Keratinocyte (primary cell): ENCODE measurements at regions not wholly inside any gene's neighbourhood (a gene's known extent, or its start where the extent isn't known, plus 50 kb on each side); places are given as distances from the start of the nearest gene placed in this dataset.

Experiments
- DNase-seq: peaks from one replicate; pipeline ENCODE4 v3.0.0-alpha.2; 2011; ENCODE audit warnings: low read depth, missing footprints, low spot score
- FAIRE-seq: peaks from 2 replicates; lab custom pipeline; 2011; peaks lifted over from hg19 to GRCh38; lab: Jason Lieb, UNC
- H2AFZ ChIP-seq: 2 replicates; pipeline ENCODE4 v1.6.0; 2012; ENCODE audit warnings: low read length, control low read depth, inconsistent platforms; ENCODE audit not compliant: control insufficient read depth
- H3K27ac ChIP-seq: 2 replicates; pipeline ENCODE4 v1.5.1; 2011; ENCODE audit warnings: low read length; ENCODE audit not compliant: control insufficient read depth, insufficient read depth
- H3K27me3 ChIP-seq: 3 replicates; pipeline ENCODE4 v1.6.0; 2011; ENCODE audit warnings: low read length; ENCODE audit not compliant: control insufficient read depth, insufficient read depth; ENCODE audit errors: extremely low read depth
- H3K36me3 ChIP-seq, 2 experiments: 2 replicates in 1 of 2; 3 replicates in 1 of 2; pipeline ENCODE4 v1.5.1; 2011; ENCODE audit warnings: low read length in 2 of 2, mild to moderate bottlenecking in 1 of 2; ENCODE audit not compliant: control insufficient read depth in 2 of 2, insufficient read depth in 2 of 2; ENCODE audit errors: extremely low read depth in 1 of 2
- H3K4me1 ChIP-seq: 3 replicates; pipeline ENCODE4 v1.5.1; 2011; ENCODE audit warnings: low read length; ENCODE audit not compliant: control insufficient read depth, insufficient read depth; ENCODE audit errors: extremely low read depth
- H3K4me2 ChIP-seq: 3 replicates; pipeline ENCODE4 v1.6.0; 2011; ENCODE audit warnings: low read depth, low read length; ENCODE audit not compliant: control insufficient read depth, insufficient read depth; ENCODE audit errors: extremely low read depth
- H3K4me3 ChIP-seq, 3 experiments: fragments of 200-600 bp in 1 of 3; sonication (generic) in 1 of 3; 2 replicates in 2 of 3; 3 replicates in 1 of 3; pipeline ENCODE4 v1.5.1; 2011 to 2016; ENCODE audit warnings: low read length in 3 of 3, mild to moderate bottlenecking in 3 of 3, control low read depth in 2 of 3, inconsistent platforms in 1 of 3, low read depth in 1 of 3, mixed read lengths in 1 of 3, mixed run types in 1 of 3, moderate library complexity in 1 of 3; ENCODE audit not compliant: control insufficient read depth in 2 of 3, insufficient read depth in 2 of 3; ENCODE audit errors: extremely low read depth in 1 of 3
- H3K79me2 ChIP-seq: 2 replicates; pipeline ENCODE4 v1.6.0; 2012; ENCODE audit warnings: low read length; ENCODE audit not compliant: control insufficient read depth, insufficient read depth
- H3K9ac ChIP-seq: 3 replicates; pipeline ENCODE4 v1.6.0; 2011; ENCODE audit warnings: low read length; ENCODE audit not compliant: control insufficient read depth, insufficient read depth; ENCODE audit errors: extremely low read depth
- H3K9me1 ChIP-seq: 3 replicates; pipeline ENCODE4 v1.6.0; 2011; ENCODE audit warnings: low read length; ENCODE audit not compliant: control insufficient read depth, insufficient read depth; ENCODE audit errors: extremely low read depth
- H3K9me3 ChIP-seq: 2 replicates; pipeline ENCODE4 v1.5.1; 2012; ENCODE audit warnings: low read depth, low read length; ENCODE audit not compliant: control insufficient read depth
- H4K20me1 ChIP-seq: 3 replicates; pipeline ENCODE4 v1.6.0; 2011; ENCODE audit warnings: low read length; ENCODE audit not compliant: control insufficient read depth, insufficient read depth; ENCODE audit errors: extremely low read depth
- CTCF ChIP-seq, 3 experiments: IDR thresholded peaks in 1 of 3; conservative IDR thresholded peaks in 1 of 3; optimal IDR thresholded peaks in 1 of 3; 2 replicates in 2 of 3; 3 replicates in 1 of 3; pipeline versions ENCODE3 to v1.5.1; 2011; ENCODE audit warnings: low read length in 3 of 3, mild to moderate bottlenecking in 3 of 3, moderate library complexity in 2 of 3, control low read depth in 1 of 3, inconsistent platforms in 1 of 3; ENCODE audit not compliant: insufficient read depth in 2 of 3; ENCODE audit errors: extremely low read depth in 1 of 3
- EZH2 ChIP-seq: IDR thresholded peaks from one replicate; pipeline ENCODE4 v1.6.1; 2012; ENCODE audit warnings: inconsistent platforms, mild to moderate bottlenecking, low read length, moderate library complexity
- dilution Hi-C: fragments of 300-500 bp; cut with MboI; formaldehyde crosslinking; loops from one replicate; pipeline ENCODE4 v1.7.0; 2020; ENCODE audit warnings: low sequenced_read_pairs; ENCODE audit not compliant: extremely low pct_ligation_motif_present

- Histone ChIP-seq H3K79me2 (no peaks in the 10 kb centered on the region), H3K9me1 (no peaks in the 10 kb centered on the region), H2AFZ (no peak overlapping the region), H3K4me2 (no peak overlapping the region), H3K36me3 (no peaks in the 10 kb centered on the region), H3K4me1 (no peaks in the 10 kb centered on the region), H3K9ac (no peak overlapping the region), H3K4me3 (no peak overlapping the region), H4K20me1 (no peaks in the 10 kb centered on the region), H3K27me3 (no peaks in the 10 kb centered on the region), H3K27ac (no peak overlapping the region), H3K9me3 (no peaks in the 10 kb centered on the region)
- TF ChIP-seq CTCF (optimal IDR thresholded peaks at IDR 0.05 in 1 of 3, IDR thresholded peaks at IDR 0.05 in 1 of 3, conservative IDR thresholded peaks at IDR 0.05 in 1 of 3; ENCODE audit: extremely low read depth in 1 of 3, insufficient read depth in 2 of 3, low read length in 3 of 3) (no peak), EZH2 (no peak)
- no peak for FAIRE-seq
- dilution Hi-C loops, result no loop called here
- DNase-seq, result no peak
Observed at GRCh38 chr10:128781637-128782036, 655.4 kb upstream of the MKI67 start.

- dilution Hi-C loops, result no loop called here
- FAIRE-seq (no peak), DNase-seq (no peak)
- Histone ChIP-seq H3K4me3 (no peak overlapping the region), H3K9me1 (no peaks in the 10 kb centered on the region), H3K36me3 (no peaks in the 10 kb centered on the region), H3K4me1 (no peaks in the 10 kb centered on the region), H2AFZ (no peak overlapping the region), H3K27me3 (no peaks in the 10 kb centered on the region), H3K79me2 (no peaks in the 10 kb centered on the region), H3K27ac (no peak overlapping the region), H4K20me1 (no peaks in the 10 kb centered on the region), H3K4me2 (no peak overlapping the region), H3K9ac (no peak overlapping the region), H3K9me3 (no peaks in the 10 kb centered on the region)
- TF ChIP-seq EZH2, result no peak
- no peak for TF ChIP-seq CTCF (optimal IDR thresholded peaks at IDR 0.05 in 1 of 3, IDR thresholded peaks at IDR 0.05 in 1 of 3, conservative IDR thresholded peaks at IDR 0.05 in 1 of 3; ENCODE audit: extremely low read depth in 1 of 3, insufficient read depth in 2 of 3, low read length in 3 of 3)
Observed at GRCh38 chr10:128784444-128784843, 658.2 kb upstream of the MKI67 start.
